C4-2B (cell line): ENCODE measurements at regions not wholly inside any gene's neighbourhood (a gene's known extent, or its start where the extent isn't known, plus 50 kb on each side); places are given as distances from the start of the nearest gene placed in this dataset.

Experiments
- H3K27ac ChIP-seq: fragments of 450-650 bp; 2 replicates; pipeline ENCODE4 v1.5.1; 2017
- CTCF ChIP-seq: fragments of 450-650 bp; conservative IDR thresholded peaks from 2 replicates; pipeline ENCODE4 v1.5.1; 2017; ENCODE audit warnings: mild to moderate bottlenecking
- ZFX ChIP-seq: fragments of 450-650 bp; IDR thresholded peaks from 2 replicates; pipeline ENCODE4 v1.6.1; 2017

GRCh38 chr9:107224252-107224651, 58.8 kb upstream of the RAD23B start:
- TF ChIP-seq ZFX, result no peak
- TF ChIP-seq CTCF, result no peak

GRCh38 chr9:107226421-107226820, 56.7 kb upstream of the RAD23B start:
- TF ChIP-seq ZFX, result no peak
- no peak for TF ChIP-seq CTCF
- no peak overlapping the region for H3K27ac ChIP-seq

More at GRCh38 chr9:107224252-107224651, 58.8 kb upstream of the RAD23B start:
- H3K27ac ChIP-seq, result no peak overlapping the region

- TF ChIP-seq ZFX, result no peak
- TF ChIP-seq CTCF, result no peak
Observed at GRCh38 chr9:107227774-107228173, 55.3 kb upstream of the RAD23B start.

GRCh38 chr9:107228496-107229039, 54.5 kb upstream of the RAD23B start:
- TF ChIP-seq ZFX (no peak), CTCF (no peak)
- H3K27ac ChIP-seq, result no peak overlapping the region

More at GRCh38 chr9:107227774-107228173, 55.3 kb upstream of the RAD23B start:
- no peak overlapping the region for H3K27ac ChIP-seq

GRCh38 chr9:107229241-107229741, 53.8 kb upstream of the RAD23B start:
- TF ChIP-seq ZFX (no peak), CTCF (no peak)
- H3K27ac ChIP-seq, result no peak overlapping the region
